GM12878 (cell line): ENCODE measurements at regions not wholly inside any gene's neighbourhood (a gene's known extent, or its start where the extent isn't known, plus 50 kb on each side); places are given as distances from the start of the nearest gene placed in this dataset.

Experiments used
- ATAC-seq: fragments of 200-7000 bp; cut with Tn5 transposase; 3 replicates; pipeline ENCODE4 v1.9.1; 2020; ENCODE audit warnings: mild to moderate bottlenecking, moderate library complexity
- BruUV-seq: library from RNA; stranded (reverse); fragments of 400-500 nt; replicated peaks from 2 replicates; lab custom pipeline; 2021; lab: Mats Ljungman, UMichigan
- CTCF ChIA-PET: fragments of 300-600 bp; sonication (Branson Sonifier 250); formaldehyde crosslinking; extraction: SDS; loops from one replicate; lab custom pipeline; 2021; ENCODE audit warnings: inconsistent platforms; lab: Yijun Ruan, JAX
- POLR2A ChIA-PET: fragments of 350-600 bp; formaldehyde crosslinking; extraction: SDS; loops from one replicate; lab custom pipeline; 2021; ENCODE audit warnings: inconsistent platforms; lab: Charles Lee
- RAD21 ChIA-PET: fragments of 300-600 bp; sonication (Branson Sonifier 250); formaldehyde crosslinking; loops from one replicate; lab custom pipeline; 2023; ENCODE audit warnings: antibody characterized with exemption; ENCODE audit not compliant: unreplicated experiment; lab: Charles Lee
- SMC1A ChIA-PET: fragments of 300-600 bp; sonication (Branson Sonifier 250); formaldehyde crosslinking; loops from one replicate; lab custom pipeline; 2023; ENCODE audit not compliant: unreplicated experiment, uncharacterized antibody; lab: Charles Lee
- DNase-seq: peaks from one replicate; pipeline ENCODE4 v3.0.0-alpha.2; 2011; ENCODE audit warnings: low read depth, low spot score
- FAIRE-seq: peaks from 3 replicates; lab custom pipeline; 2011; peaks lifted over from hg19 to GRCh38; lab: Jason Lieb, UNC
- H2AFZ ChIP-seq: 2 replicates; pipeline ENCODE4 v1.6.0; 2011; ENCODE audit warnings: low read depth, low read length, control low read depth; ENCODE audit not compliant: control insufficient read depth
- H3K27ac ChIP-seq: 2 replicates; pipeline ENCODE4 v1.5.1; 2011; ENCODE audit warnings: control low read depth; ENCODE audit not compliant: control insufficient read depth, insufficient read depth
- H3K27me3 ChIP-seq, 2 experiments: replicated peaks in 1 of 2; 2 replicates each; pipeline versions ENCODE4 v1.6.0 to v1.6.1; 2011; ENCODE audit warnings: low read length in 1 of 2; ENCODE audit not compliant: control insufficient read depth in 2 of 2, insufficient read depth in 2 of 2
- H3K36me3 ChIP-seq, 2 experiments: 2 replicates each; pipeline ENCODE4 v1.5.1; 2011; ENCODE audit warnings: low read length in 1 of 2; ENCODE audit not compliant: control insufficient read depth in 2 of 2, insufficient read depth in 2 of 2
- H3K4me1 ChIP-seq: 2 replicates; pipeline ENCODE4 v1.6.1; 2011; ENCODE audit warnings: mild to moderate bottlenecking, low read length, moderate library complexity, mixed read lengths; ENCODE audit not compliant: control insufficient read depth, insufficient read depth
- H3K4me2 ChIP-seq: 2 replicates; pipeline ENCODE4 v1.6.0; 2011; ENCODE audit warnings: control low read depth; ENCODE audit not compliant: control insufficient read depth, insufficient read depth
- H3K4me3 ChIP-seq: fragments of 200-600 bp; sonication (generic); 2 replicates; pipeline ENCODE4 v1.5.1; 2016
- H3K79me2 ChIP-seq: 2 replicates; pipeline ENCODE4 v1.6.0; 2011; ENCODE audit warnings: low read length; ENCODE audit not compliant: control insufficient read depth, insufficient read depth
- H3K9ac ChIP-seq: 2 replicates; pipeline ENCODE4 v1.8.0; 2011; ENCODE audit warnings: low read length, control low read depth, mixed read lengths; ENCODE audit not compliant: control insufficient read depth, insufficient read depth
- H3K9me3 ChIP-seq: replicated peaks from 3 replicates; pipeline ENCODE4 v1.5.1; 2011; ENCODE audit warnings: mild to moderate bottlenecking, low read length; ENCODE audit not compliant: control insufficient read depth, insufficient read depth
- H4K20me1 ChIP-seq: 2 replicates; pipeline ENCODE4 v1.6.0; 2011; ENCODE audit not compliant: control insufficient read depth, insufficient read depth
- BHLHE40 ChIP-seq, 2 experiments: fragments of 450-650 bp in 1 of 2; IDR thresholded peaks; 2 replicates each; pipeline ENCODE4 v1.6.1; 2011 to 2017; ENCODE audit warnings: low read depth in 2 of 2, borderline replicate concordance in 1 of 2, improper control_type of control experiment in 1 of 2, low read length in 1 of 2, mild to moderate bottlenecking in 1 of 2
- CBX5 ChIP-seq: sonication (generic); IDR thresholded peaks from 2 replicates; pipeline ENCODE4 v1.6.1; 2016; ENCODE audit warnings: low read depth, moderate library complexity, mild to moderate bottlenecking, inconsistent platforms
- E4F1 ChIP-seq: fragments of 450-650 bp; IDR thresholded peaks from 2 replicates; pipeline ENCODE4 v1.6.1; 2018; ENCODE audit warnings: borderline replicate concordance, mild to moderate bottlenecking; ENCODE audit not compliant: partially characterized antibody
- ETV6 ChIP-seq, 2 experiments: fragments of 450-650 bp in 1 of 2; IDR thresholded peaks in 1 of 2; conservative IDR thresholded peaks in 1 of 2; 2 replicates each; pipeline ENCODE4 v1.6.1; 2014; ENCODE audit warnings: antibody characterized with exemption in 1 of 2, borderline replicate concordance in 1 of 2, low read depth in 1 of 2, mild to moderate bottlenecking in 1 of 2, moderate library complexity in 1 of 2
- NRF1 ChIP-seq: conservative IDR thresholded peaks from 2 replicates; pipeline ENCODE4 v1.6.1; 2011; ENCODE audit warnings: mild to moderate bottlenecking, low read depth, low read length, improper control_type of control experiment
- PAX8 ChIP-seq: fragments of 450-650 bp; IDR thresholded peaks from 2 replicates; pipeline ENCODE4 v1.6.1; 2017; ENCODE audit warnings: mild to moderate bottlenecking, moderate library complexity
- POLR2AphosphoS2 ChIP-seq: IDR thresholded peaks from 2 replicates; pipeline ENCODE4 v1.6.1; 2011; ENCODE audit warnings: low read depth, mild to moderate bottlenecking, low read length, improper control_type of control experiment, moderate library complexity
- ZBTB40 ChIP-seq: fragments of 450-650 bp; IDR thresholded peaks from 2 replicates; pipeline ENCODE4 v1.6.1; 2016; ENCODE audit warnings: mild to moderate bottlenecking, moderate library complexity, borderline replicate concordance
- ZNF274 ChIP-seq: IDR thresholded peaks from one replicate; pipeline ENCODE4 v1.8.0; 2011; ENCODE audit not compliant: insufficient read length, insufficient read depth
- ZNF384 ChIP-seq: IDR thresholded peaks from 2 replicates; pipeline ENCODE4 v1.6.1; 2012; ENCODE audit warnings: low read depth, mild to moderate bottlenecking, low read length, improper control_type of control experiment, borderline replicate concordance
- ZNF622 ChIP-seq: fragments of 450-650 bp; IDR thresholded peaks from 2 replicates; pipeline ENCODE4 v1.6.1; 2017; ENCODE audit warnings: mild to moderate bottlenecking, inconsistent platforms
- WGBS: methylation state at CpG from one replicate; pipeline ENCODE4 v1.1.6; 2016; ENCODE audit warnings: low lambda C conversion rate; ENCODE audit not compliant: insufficient replicate concordance, insufficient coverage; ENCODE audit errors: missing lambda C conversion rate; 5-methylcytosine and 5-hydroxymethylcytosine counted together
- in situ Hi-C: fragments of 300-500 bp; cut with MboI; formaldehyde crosslinking; loops from 9 replicates; pipeline ENCODE4 v1.14.3; 2018; ENCODE audit warnings: mixed read lengths
- intact Hi-C: fragments of 100-400 bp; cut with micrococcal nuclease; formaldehyde crosslinking; loops from one replicate; pipeline ENCODE4 v1.14.2; 2022; ENCODE audit not compliant: unreplicated experiment

- no peak for TF ChIP-seq ZNF384
- TF ChIP-seq E4F1: no peak
- TF ChIP-seq ZNF622: no peak
- no peak for TF ChIP-seq ZBTB40
- TF ChIP-seq CBX5: no peak
- no peak for TF ChIP-seq NRF1
- TF ChIP-seq ETV6 (conservative IDR thresholded peaks at IDR 0.05 in 1 of 2, IDR thresholded peaks at IDR 0.05 in 1 of 2; ENCODE audit: borderline replicate concordance in 1 of 2, low read depth in 1 of 2): no peak
- TF ChIP-seq POLR2AphosphoS2: no peak
- TF ChIP-seq BHLHE40 (IDR thresholded peaks at IDR 0.05; ENCODE audit: borderline replicate concordance in 1 of 2, low read depth in 2 of 2, low read length in 1 of 2): no peak
- TF ChIP-seq PAX8: no peak
- no peak for TF ChIP-seq ZNF274
- H3K4me2 ChIP-seq: no peak overlapping the region
- ATAC-seq: no peak
- H3K79me2 ChIP-seq: no peaks in the 10 kb centered on the region
- no peaks in the 10 kb centered on the region for H3K36me3 ChIP-seq
- H4K20me1 ChIP-seq: no peaks in the 10 kb centered on the region
- FAIRE-seq: no peak
- ChIA-PET SMC1A (no interaction called here), RAD21 (no interaction called here), CTCF (interaction anchor here (1.0 to 1.7 kb wide), 2 partner anchors 8 to 36 kb away, joined by 3 to 4 read pairs; no protein-coding TSS in a partner anchor), POLR2A (no interaction called here)
- in situ Hi-C loops: no loop called here
- intact Hi-C loops: no loop called here
- DNase-seq: no peak
- H2AFZ ChIP-seq: no peak overlapping the region
- 30% methylated on average over 5 of the region's 5 CpGs for WGBS
- no TSS peak for BruUV-seq
- no peak overlapping the region for H3K4me3 ChIP-seq
- no peak overlapping the region for H3K9ac ChIP-seq
- no peaks in the 10 kb centered on the region for H3K9me3 ChIP-seq
- H3K27ac ChIP-seq: no peak overlapping the region
- no peaks in the 10 kb centered on the region for H3K4me1 ChIP-seq
- H3K27me3 ChIP-seq: no peaks in the 10 kb centered on the region
Measured at GRCh38 chr6:148140772-148141557, 201.7 kb upstream of the SASH1 start.
